HG02938 (cell line): ENCODE measurements at regions not wholly inside any gene's neighbourhood (a gene's known extent, or its start where the extent isn't known, plus 50 kb on each side); places are given as distances from the start of the nearest gene placed in this dataset.
"Not testable (repeated sequence)": the region's sequence is repeated elsewhere in the genome, so short reads cannot be mapped to it uniquely, and the experiment has no call there.

Experiments
- ATAC-seq: cut with Tn5 transposase; IDR thresholded peaks from one replicate; pipeline ENCODE4 v1.9.1; 2021; ENCODE audit warnings: mild to moderate bottlenecking, moderate library complexity; ENCODE audit not compliant: unreplicated experiment

DNA sequence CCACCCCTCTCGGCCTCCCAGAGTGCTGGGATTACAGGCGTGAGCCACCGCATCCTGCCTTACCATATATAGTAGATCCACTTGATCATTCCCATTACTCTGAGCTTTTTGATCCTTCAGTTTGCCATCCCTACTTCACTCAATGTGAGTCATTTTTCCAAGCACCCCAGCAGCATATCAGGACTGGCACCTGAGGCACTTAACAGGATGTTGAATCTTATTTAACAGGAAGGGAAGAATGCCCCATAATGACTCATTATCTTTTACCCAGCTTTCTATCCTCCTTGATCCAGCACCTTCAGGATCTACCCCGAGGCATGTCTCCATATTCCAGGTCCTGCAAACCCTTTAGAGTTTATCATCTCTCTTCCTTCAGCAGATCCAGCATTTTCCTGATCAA, 84.9 kb upstream of the CMKLR1 start:
- ATAC-seq = no peak

DNA sequence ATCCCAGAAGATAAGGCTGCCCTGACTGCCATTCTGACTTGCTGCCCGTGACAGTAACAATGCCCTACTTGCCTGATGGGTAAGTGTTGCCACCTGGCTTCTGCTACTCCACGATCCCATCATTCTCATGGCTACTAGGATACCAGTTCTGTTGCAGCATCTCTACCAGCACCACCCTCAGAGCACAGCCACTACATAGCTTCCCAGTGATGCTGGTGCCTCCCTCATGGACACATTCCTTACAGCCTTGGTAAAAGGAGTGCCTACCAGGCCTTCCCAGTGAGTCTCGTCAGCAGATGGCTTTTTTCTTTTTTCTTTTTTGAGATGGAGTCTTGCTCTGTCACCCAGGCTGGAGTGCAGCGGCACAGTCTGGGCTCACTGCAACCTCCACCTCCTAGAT, 84.4 kb upstream of the CMKLR1 start:
- ATAC-seq = no peak

DNA sequence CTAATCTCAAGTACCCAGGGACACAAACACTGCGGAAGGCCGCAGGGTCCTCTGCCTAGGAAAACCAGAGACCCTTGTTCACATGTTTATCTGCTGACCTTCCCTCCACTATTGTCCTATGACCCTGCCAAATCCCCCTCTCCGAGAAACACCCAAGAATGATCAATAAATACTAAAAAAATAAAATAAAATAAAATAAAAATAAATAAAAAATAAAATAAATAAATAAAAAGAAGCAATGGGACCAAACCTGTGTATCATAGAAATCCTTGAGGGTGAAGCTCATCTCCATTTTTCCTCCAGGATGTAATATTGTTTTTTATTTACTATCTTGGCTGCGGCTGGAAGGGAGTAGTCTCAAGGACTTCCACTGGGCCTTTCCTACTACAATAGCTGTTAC, 82.0 kb upstream of the CMKLR1 start:
- not testable (repeated sequence) for ATAC-seq

DNA sequence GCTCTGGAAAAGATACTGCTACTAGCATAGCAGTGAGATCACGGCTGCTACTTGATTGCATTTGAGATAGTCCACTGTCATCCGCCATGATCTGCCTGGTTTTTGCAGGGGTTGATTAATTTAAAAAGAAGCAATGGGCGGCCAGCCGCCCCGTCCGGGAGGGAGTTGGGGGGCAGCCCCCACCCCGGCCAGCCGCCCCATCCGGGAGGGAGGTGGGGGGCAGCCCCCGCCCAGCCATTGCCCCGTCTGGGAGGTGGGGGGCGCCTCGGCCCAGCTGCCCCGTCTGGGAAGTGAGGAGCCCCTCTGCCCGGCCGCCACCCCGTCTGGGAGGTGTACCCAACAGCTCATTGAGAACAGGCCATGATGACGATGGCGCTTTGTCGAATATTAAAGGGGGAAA, 81.3 kb upstream of the CMKLR1 start:
- not testable (repeated sequence) for ATAC-seq

DNA sequence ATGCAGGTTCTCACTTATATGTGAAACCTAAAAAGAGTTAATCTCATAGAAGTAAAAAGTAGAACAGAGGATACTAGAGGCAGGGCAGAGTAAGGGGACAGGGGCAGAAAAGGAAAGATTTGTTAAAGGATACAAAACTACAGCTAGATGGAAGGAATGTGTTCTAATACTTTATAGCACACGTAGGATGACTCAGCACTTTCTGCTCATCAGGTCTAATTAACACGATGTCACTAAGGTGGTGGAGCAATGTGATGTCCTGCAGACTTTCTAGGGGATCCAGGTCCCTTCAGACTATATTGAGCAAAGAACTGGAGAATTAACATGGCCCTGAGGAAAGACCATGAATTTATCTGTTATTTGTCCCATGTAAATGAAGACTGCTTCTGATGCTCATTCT, 80.8 kb upstream of the CMKLR1 start:
- ATAC-seq = no peak

DNA sequence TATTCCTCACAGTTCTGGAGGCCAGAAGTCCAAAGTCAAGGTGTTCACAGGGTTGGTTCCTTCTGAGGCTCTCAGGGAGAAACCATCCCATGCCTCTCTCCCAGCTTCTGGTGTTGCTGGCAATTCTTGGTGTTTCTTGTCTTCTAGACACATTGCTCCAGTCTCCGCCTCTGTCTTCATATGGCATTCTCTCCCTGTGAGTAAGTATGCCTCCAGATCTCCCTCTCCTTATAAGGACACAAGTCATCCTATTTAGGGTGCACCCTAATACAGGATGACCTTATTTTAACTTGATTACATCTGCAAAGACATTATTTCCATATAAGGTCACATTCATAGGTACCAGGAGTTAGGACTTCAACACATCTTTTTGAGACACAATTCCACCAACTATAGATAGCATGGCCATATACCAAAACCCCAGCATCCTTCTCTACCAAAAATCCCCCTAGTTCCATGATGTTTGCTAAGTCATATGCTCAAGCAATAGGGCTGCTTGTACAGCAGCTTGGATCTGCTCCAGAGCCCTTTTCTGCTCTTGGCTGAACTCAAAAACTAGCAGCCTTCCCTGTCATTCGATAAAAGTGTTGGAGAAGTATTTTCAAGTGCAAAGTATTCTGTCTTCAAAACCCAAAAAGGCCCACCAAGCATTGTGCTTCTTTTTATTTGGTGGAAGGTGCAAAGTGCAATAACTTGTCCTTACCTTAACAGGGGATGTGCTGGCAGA, 79.2 kb upstream of the CMKLR1 start:
- ATAC-seq = no peak

DNA sequence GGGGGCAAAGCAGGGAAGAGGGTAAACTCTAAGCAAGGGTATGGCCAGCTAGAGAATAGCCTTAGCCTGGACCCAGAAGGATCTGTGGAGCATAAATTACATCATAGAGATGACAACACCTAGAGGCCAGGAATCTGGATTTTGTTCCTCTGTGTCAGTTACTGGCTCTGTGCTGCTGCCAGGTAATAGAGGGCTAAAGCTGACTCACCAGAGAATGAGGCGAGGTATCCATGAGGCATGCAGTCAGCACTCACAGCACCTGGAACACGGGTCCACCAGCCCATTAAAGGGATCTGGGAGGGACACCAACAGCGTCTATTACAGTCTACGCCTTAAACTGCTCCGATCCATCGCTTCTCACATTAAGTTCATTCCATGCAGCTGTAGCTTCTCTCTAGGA, 74.9 kb upstream of the CMKLR1 start:
- no peak for ATAC-seq

DNA sequence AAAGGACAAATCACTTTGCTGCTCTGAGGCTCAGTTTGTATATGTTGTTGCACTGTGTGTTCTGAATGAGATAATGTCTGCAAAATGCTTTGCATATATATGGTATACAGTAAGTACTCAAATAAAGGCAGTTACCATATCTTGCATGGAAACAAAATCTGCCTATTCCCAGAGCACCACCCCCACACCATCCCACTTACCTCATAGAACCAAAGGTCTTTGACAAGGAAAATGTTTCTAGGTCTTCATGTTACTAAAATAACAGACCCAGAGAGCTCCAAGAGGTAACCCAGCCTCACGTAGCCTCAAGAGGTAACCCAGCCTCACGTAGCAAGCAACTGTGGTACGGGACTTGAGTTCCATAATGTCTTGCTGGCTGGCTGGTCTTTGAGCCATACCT, 71.6 kb upstream of the CMKLR1 start:
- no peak for ATAC-seq

DNA sequence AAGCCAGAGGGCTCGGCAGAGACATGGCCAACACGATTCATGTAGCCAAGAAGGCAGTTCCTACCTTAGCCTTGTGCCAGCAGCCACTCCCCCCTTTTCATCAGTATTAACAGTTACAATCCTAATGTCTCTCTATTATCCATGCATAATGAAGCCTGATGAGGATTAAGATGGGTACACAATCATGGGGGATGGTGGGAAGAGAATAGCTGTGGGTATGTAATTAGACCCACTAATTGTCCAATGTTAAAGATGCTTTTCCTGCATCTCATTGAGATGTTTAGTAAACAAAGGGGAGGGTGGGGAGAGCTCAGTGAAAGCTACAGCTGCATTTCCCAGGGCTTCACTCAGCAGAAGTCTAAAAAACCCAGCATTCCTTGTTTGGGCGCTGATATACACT, 70.4 kb upstream of the CMKLR1 start:
- no peak for ATAC-seq

DNA sequence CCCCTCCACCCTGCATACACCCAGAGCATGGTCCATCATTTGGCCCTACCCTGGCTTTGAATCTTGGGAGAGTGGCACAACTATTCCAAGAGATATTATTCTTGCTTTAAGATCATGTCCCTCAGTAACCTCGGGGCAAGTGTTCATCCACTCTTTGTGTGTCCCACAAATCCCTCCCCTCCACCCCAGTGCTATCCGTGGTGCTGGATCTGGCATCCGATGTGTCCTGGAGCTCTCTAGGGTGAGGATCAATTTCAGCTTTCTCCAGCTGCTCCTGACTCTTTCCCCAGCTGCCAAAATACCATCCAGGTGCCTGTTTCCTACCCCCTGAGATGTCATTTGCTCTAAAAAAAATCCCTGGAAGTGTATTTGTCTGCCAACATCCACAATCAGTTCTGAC, 64.8 kb upstream of the CMKLR1 start:
- ATAC-seq = no peak

DNA sequence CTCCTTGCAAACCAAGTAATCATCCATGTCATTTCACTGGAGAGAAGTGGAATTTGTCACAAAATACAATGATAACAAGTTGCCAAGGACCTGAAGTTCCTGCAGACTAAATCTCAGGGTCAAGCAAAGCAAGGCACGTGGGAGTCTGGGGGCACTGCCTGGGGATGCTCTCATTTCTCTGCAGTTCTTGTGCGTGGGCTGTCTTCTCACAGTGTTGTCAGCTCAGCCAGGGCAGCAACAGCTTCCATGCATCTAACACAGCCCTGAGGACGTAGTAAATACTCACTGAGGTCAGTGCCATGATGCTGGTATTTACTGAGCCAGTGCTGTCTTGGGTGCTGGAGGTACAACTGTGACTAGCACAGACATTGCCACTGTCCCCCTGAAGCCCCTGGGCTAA, 62.9 kb upstream of the CMKLR1 start:
- ATAC-seq = no peak

DNA sequence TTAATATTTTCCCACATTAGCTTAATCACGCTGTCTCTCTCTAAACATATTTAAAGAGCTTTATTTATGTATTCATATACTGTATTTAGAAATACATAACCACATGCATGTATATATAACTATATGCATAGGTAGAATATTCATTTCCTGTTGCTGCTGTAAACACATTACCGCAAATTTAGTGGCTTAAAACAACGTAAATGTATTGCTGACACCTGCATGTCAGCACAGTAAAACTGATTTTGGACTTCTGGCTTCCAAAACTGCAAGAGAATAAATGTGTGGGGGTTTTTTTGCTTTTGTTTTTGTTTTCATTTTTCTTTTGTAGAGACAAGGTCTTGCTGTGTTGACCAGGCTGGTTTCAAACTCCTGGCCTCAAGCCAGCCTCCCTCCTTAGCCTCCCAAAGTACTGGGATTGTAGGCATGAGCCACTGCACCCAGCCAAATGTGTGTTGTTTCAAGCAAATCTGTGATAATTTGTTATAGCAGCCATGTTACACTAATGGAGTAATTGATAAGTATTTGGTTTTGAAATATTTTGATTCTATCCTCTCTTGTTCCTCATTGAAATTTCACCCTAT, 61.9 kb upstream of the CMKLR1 start:
- no peak for ATAC-seq

DNA sequence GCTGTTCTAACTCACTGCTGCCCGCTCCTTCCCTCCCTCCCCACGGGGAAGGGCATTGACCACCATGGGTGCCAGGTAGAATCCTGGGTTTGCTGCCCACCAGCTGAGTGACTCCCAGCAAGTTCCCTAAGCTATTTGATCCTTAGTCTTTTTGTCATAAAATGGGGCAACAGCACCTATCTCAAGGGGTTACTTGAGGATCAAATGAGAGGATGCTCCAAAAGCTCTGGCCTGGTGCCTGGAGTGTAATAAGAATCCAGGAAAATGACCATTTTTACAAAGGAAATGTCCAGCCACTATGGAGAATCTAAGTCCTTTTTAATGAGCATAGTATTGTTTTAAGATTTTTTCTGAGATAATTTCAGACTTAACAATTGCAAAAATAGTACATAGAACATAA, 61.4 kb upstream of the CMKLR1 start:
- no peak for ATAC-seq

DNA sequence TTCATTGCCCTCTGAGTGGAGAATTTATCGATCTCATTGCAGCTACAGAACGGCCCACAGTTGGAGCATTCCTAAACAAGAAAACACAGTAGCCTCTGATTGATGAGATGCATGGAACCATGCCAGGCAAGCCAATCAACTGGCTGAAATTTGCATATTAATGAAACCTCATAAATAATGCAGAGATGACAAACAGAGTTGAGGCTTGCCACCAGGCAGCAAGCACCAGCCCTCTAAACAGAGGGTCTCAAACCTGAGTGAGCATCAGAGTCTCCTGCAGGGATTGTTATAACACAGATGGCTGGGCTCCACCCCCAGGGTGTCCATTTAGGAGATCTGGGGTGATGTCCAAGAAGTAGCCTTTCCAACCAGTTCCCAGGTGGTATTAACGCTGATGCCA, 60.9 kb upstream of the CMKLR1 start:
- no peak for ATAC-seq

DNA sequence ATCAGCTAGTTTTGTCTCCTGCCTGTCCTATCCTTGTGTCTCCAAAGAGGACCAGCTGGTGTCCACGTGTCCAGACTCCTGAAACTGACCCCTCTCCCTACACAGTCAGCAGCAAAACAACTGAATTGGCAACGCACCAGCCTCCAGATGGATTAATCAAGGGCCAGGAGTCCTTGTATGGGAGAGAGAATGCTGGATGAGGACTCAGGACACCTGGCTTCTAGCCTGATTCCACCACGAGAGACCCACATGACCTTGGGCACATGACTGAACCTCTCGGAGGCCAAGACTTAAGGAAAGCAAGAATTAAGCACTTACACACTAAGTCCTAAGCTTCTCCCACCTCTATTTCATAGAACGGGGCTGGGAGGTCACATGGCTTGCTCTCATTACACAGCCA, 60.4 kb upstream of the CMKLR1 start:
- ATAC-seq = no peak

DNA sequence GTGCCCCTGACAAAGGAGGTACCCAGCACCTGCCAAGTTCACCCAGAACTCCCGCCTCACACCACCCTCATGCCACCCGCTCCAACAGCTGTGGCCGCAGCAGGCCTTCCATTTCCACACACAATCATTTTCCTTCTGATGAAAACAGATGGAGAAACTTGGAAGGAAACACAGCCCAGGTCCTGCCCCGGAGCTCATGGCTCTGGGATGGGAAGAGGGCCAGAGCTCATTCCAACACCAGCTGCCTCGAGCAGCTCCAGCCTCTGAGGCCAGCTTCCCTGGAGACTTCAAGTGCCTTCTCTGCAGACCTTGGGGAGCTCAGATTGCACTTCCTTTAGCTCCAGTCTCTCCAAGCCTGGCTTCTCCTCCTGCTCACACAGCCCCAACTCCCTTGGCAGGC, 55.1 kb upstream of the CMKLR1 start:
- ATAC-seq = no peak

DNA sequence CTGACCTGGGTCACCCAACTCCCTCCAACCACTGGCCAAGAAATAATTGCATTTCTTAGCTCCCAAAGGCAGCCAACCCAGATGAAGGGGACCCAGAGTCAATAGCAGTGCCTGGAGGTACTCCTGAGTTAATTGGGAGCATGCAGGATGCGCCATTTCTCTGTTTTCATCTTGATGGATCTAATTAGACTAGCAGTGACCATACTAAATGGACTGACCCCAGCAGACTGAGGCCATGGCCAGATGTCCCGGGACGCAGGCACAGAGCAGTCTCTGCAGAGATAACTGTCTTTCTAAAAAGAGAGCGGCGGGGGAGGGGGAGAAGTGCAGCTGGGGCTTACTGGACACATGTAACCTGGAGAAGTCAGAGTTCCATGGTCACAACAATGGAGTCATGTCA, 53.2 kb upstream of the CMKLR1 start:
- no peak for ATAC-seq

DNA sequence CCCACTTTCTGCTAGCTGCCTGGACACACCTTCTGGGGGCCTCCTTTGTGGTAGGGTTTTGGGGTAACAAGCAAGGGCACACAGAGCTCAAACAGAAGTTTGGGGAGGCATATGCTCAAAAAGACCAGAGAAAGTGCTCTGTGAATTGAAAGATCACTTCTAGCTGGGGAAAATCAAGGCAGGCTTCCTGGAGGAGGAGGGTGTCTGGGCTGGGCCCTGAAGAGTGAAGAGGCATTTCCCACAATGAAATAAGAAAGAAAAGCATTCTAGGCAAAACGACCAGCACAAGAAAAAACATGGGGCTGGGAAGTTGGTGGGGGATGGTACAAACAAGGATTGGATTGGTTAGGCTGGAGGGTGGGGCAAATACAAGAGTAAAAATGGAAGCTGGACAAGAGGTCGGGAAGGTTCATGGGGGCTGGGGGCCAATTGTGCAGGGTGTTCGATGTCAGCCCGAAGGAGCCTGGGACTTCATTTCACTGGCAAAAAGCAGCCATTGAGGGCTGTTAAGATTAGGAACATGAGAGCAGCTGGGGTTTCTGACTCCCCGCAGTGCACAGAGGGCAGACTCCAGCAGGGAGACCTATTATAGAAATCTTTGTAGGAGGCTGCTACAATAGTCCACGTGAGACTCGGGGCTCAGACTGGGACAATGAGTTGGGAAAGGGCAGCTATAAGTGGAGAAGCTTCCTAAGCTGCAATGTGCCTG, 51.5 kb upstream of the CMKLR1 start:
- ATAC-seq = no peak

DNA sequence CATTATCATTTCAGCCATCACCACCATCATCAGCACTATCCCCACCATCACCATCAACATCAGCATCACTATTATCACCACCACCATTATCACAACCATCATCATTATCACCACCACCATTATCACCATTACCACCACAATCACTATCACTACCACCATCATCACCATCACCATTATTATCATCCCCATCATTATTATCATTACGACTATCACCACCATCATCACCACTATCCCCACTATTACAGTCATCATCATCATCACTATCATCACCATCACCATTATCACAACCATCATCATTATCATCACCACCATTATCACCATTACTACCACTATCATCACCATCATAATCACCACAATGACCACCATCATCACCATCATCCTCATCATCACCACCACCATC, 50.4 kb upstream of the CMKLR1 start:
- no peak for ATAC-seq
